Keratinocyte (primary cell): ENCODE measurements at regions not wholly inside any gene's neighbourhood (a gene's known extent, or its start where the extent isn't known, plus 50 kb on each side); places are given as distances from the start of the nearest gene placed in this dataset.

Source experiments
- CTCF ChIP-seq, 3 experiments: IDR thresholded peaks in 1 of 3; conservative IDR thresholded peaks in 1 of 3; optimal IDR thresholded peaks in 1 of 3; 2 replicates in 2 of 3; 3 replicates in 1 of 3; pipeline versions ENCODE3 to v1.5.1; 2011; ENCODE audit warnings: low read length in 3 of 3, mild to moderate bottlenecking in 3 of 3, moderate library complexity in 2 of 3, control low read depth in 1 of 3, inconsistent platforms in 1 of 3; ENCODE audit not compliant: insufficient read depth in 2 of 3; ENCODE audit errors: extremely low read depth in 1 of 3
- EZH2 ChIP-seq: IDR thresholded peaks from one replicate; pipeline ENCODE4 v1.6.1; 2012; ENCODE audit warnings: inconsistent platforms, mild to moderate bottlenecking, low read length, moderate library complexity

- TF ChIP-seq CTCF (optimal IDR thresholded peaks at IDR 0.05 in 1 of 3, IDR thresholded peaks at IDR 0.05 in 1 of 3, conservative IDR thresholded peaks at IDR 0.05 in 1 of 3; ENCODE audit: extremely low read depth in 1 of 3, insufficient read depth in 2 of 3, low read length in 3 of 3) (no peak), EZH2 (no peak)
Observed at GRCh38 chr6:14276071-14276470, 158.5 kb downstream of the CD83 start.
